ENCODE measurements at regions not wholly inside any gene's neighbourhood (a gene's known extent, or its start where the extent isn't known, plus 50 kb on each side); places are given as distances from the start of the nearest gene placed in this dataset.

DNA sequence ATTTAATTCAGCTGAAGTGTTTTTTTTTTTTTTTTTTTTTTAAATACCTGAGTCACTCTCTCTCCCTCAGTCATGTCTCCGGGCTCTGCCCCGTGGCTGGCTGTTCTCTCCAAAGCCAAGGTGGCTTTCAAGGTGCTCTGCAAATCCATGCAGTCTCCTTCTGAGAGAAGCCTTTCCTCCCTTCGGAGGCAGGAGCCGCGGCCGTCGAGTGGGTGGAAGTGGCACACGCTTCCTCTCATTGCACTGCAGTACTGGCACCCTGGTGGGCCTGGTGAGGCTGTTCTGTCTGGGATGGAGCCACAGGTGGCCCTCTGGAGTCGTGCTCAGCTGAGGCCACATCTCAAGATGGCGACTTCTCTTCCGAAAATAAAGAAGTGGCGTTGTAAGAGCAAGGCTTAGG is 221.8 kb downstream of the GLRX3 start:
- H3K9me3 ChIP-seq, result peaks cover 0 to 16% (median 0%) of the 10 kb centered on the region in 4 donors
- no peaks in the 10 kb centered on the region for H3K36me3 ChIP-seq
- no peak overlapping the region for H3K27ac ChIP-seq
- WGBS, 2 donors, result 80 to 81% methylated on average over 12 of the region's 12 CpGs
- no peak overlapping the region for H3K4me3 ChIP-seq
- no peaks in the 10 kb centered on the region for H3K4me1 ChIP-seq
- no peak for DNase-seq (ENCODE audit: low spot score in 2 of 2)
- no peaks in the 10 kb centered on the region for H3K27me3 ChIP-seq
- TF ChIP-seq POLR2A (IDR thresholded peaks at IDR 0.05), result no peak
- no peak for TF ChIP-seq CTCF (IDR thresholded peaks at IDR 0.05)
- TF ChIP-seq EP300 (IDR thresholded peaks at IDR 0.05), result no peak

DNA sequence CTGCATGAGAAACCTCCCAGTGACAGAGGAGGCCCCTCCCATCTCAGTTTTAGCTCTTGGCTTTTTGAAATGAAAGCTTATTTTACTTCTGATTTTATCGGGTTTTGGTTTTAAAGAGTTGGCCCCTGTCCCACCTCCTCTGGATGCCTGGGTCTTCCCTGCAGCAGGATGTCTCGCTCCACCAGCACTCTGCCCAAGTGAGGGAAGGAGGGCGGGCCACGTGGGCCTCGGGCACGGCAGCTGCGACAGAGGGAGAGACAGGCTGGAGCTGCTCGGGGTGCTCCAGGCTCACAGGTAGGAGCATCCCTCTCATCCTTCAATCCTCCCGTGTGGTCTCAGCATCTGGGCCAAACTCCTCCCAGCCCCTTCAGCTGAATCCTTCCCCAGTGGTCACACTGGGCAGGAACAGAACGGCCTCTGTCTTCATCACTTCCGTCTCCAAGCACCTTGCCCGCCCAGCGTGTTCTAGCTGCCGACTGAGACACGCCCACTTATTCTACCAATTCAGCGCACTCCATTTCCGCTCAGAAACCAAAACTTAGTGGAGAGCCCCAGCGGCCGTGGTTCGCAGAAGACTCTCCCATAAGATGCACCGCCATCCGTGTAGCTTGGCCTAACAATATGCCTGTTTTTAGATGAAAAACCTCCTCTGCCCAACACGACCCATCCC is 222.9 kb downstream of the GLRX3 start:
- peaks cover 0 to 19% (median 0%) of the 10 kb centered on the region in 4 donors for H3K9me3 ChIP-seq
- no peak for TF ChIP-seq EP300 (IDR thresholded peaks at IDR 0.05)
- H3K4me1 ChIP-seq, result no peaks in the 10 kb centered on the region
- WGBS, 2 donors, result 74 to 76% methylated on average over 22 to 23 of the region's 23 CpGs
- no peak overlapping the region for H3K27ac ChIP-seq
- H3K4me3 ChIP-seq, result no peak overlapping the region
- DNase-seq (ENCODE audit: low spot score in 2 of 2), result no peak
- H3K27me3 ChIP-seq, result no peaks in the 10 kb centered on the region
- no peaks in the 10 kb centered on the region for H3K36me3 ChIP-seq

GRCh38 chr10:130359711-130360110 is 223.5 kb downstream of the GLRX3 start:
- Histone ChIP-seq H3K36me3 (no peaks in the 10 kb centered on the region), H3K9me3 (peaks cover 0 to 15% (median 0%) of the 10 kb centered on the region in 4 donors), H3K4me3 (no peak overlapping the region), H3K4me1 (no peaks in the 10 kb centered on the region), H3K27me3 (no peaks in the 10 kb centered on the region), H3K27ac (no peak overlapping the region)
- DNase-seq (ENCODE audit: low spot score in 2 of 2), result no peak
- 88% methylated on average over 12 of the region's 12 CpGs for WGBS, 2 donors
- TF ChIP-seq POLR2A (IDR thresholded peaks at IDR 0.05) (no peak), CTCF (IDR thresholded peaks at IDR 0.05) (no peak), EP300 (IDR thresholded peaks at IDR 0.05) (no peak)

- WGBS, 2 donors, result 65% methylated on average over 10 to 11 of the region's 11 CpGs
- no peak for DNase-seq (ENCODE audit: low spot score in 2 of 2)
- TF ChIP-seq CTCF (IDR thresholded peaks at IDR 0.05) (no peak), EP300 (IDR thresholded peaks at IDR 0.05) (no peak), POLR2A (IDR thresholded peaks at IDR 0.05) (no peak)
- H3K9me3 ChIP-seq, result peaks cover 0 to 15% (median 0%) of the 10 kb centered on the region in 4 donors
- H3K27ac ChIP-seq, result no peak overlapping the region
- H3K36me3 ChIP-seq, result no peaks in the 10 kb centered on the region
- no peak overlapping the region for H3K4me3 ChIP-seq
- H3K27me3 ChIP-seq, result no peaks in the 10 kb centered on the region
- H3K4me1 ChIP-seq, result no peaks in the 10 kb centered on the region
Measured at GRCh38 chr10:130360826-130361311, 224.7 kb downstream of the GLRX3 start.

DNA sequence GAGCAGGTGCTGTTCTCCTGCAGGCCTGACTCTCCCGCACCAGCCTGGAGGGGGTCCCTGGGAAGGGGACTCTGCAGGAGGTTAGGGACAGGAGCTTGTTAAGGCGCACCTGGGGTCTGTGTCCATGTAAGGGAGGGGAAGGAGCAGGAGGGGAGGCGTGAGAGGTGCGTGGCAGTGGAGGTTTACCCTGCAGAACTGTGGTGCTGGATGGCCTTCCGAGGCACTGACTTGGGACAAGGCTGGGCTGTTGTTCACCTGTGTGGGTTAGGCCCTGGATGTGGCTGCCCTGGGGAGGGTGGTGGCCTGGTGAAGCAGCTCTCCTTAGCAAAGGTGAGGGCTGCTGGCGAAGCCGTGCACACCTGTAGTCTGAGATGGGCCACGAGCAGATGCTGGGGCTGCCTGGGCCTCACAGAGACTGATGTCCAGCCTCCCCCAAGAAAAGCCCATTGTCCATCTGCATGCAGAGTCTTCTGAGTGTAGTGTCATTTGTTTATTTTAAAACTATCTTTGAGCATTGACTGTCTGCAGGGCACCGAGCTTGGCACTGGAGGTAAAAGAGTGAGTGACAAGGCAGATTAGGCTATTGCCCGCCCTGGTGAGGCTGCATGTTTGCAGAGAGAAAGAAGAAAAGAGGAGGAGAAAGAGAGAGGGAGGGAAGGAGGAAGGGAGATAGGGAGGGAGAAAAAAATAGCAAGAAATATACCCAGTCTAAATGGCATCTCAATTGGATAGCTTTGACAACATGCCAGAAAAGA is 225.3 kb downstream of the GLRX3 start:
- no peaks in the 10 kb centered on the region for H3K4me1 ChIP-seq
- H3K36me3 ChIP-seq, result no peaks in the 10 kb centered on the region
- no peaks in the 10 kb centered on the region for H3K27me3 ChIP-seq
- no peak for TF ChIP-seq EP300 (IDR thresholded peaks at IDR 0.05)
- TF ChIP-seq CTCF (IDR thresholded peaks at IDR 0.05), result no peak
- no peak for TF ChIP-seq POLR2A (IDR thresholded peaks at IDR 0.05)
- no peak for DNase-seq (ENCODE audit: low spot score in 2 of 2)
- H3K9me3 ChIP-seq, result peaks cover 0 to 15% (median 0%) of the 10 kb centered on the region in 4 donors
- H3K27ac ChIP-seq, result no peak overlapping the region
- WGBS, 2 donors, result 77 to 79% methylated on average over 10 of the region's 10 CpGs
- no peak overlapping the region for H3K4me3 ChIP-seq
